NAMALWA (cell line): ENCODE measurements at regions not wholly inside any gene's neighbourhood (a gene's known extent, or its start where the extent isn't known, plus 50 kb on each side); places are given as distances from the start of the nearest gene placed in this dataset.
A peak's percentile ranks its signal among the peaks of the same experiment; 100 is the strongest.
"Not testable (repeated sequence)": the region's sequence is repeated elsewhere in the genome, so short reads cannot be mapped to it uniquely, and the experiment has no call there.

Source experiments
- DNase-seq: peaks from one replicate; pipeline ENCODE4 v3.0.0-alpha.2; 2015; ENCODE audit warnings: low spot score

DNA sequence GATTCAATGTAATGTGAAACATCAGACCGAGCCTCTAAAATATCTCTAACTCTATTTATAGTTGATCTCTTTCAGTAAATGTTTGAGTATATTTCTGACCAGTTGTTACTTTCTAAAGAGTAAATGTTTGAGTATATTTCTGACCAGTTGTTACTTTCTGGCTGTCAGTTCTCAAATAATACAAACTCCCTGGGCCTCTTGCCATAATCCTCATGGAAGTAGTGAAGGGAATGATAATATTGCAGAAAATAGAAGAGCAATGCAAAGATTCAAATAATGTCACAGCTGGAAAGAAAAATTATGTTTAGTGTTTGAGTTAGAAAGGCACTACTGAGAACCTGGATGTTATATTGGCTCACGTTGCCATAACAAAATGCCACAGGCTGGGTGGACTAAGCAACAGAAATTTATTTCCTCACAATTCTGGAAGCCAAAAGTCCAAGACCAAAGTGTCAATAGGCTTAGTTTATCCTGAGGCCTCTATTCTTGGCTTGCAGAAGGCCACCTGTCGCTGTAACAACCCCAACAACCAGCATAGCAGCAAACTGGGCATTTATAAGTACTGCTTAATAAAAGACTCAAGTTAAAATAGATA is 470.6 kb upstream of the BCHE start:
- no peak for DNase-seq

DNA sequence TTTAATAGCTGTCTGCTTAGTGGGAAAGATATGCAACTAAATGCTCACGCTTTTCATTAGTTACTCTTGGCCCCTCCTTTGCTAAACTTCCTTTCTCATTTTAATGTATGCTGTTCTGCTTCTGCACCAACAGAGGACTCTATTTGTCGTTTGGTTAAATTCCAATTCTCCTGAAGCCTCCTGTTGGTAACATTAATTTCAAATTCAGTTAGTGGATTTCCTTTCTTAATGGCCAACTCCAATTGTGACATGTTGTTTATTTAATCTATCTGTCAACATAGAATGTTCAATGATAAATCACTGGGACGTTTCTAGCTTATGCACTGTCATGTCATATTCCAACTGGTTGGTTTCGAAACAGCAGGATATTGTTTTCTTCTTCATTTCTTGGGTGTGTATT is 467.4 kb upstream of the BCHE start:
- no peak for DNase-seq

GRCh38 chr3:166303681-166304080 is 466.5 kb upstream of the BCHE start:
- no peak for DNase-seq

- no peak for DNase-seq
These were observed 465.1 kb upstream of the BCHE start for GRCh38 chr3:166302331-166302730.

GRCh38 chr3:166296179-166296783 is 459.1 kb upstream of the BCHE start:
- DNase-seq: no peak

DNA sequence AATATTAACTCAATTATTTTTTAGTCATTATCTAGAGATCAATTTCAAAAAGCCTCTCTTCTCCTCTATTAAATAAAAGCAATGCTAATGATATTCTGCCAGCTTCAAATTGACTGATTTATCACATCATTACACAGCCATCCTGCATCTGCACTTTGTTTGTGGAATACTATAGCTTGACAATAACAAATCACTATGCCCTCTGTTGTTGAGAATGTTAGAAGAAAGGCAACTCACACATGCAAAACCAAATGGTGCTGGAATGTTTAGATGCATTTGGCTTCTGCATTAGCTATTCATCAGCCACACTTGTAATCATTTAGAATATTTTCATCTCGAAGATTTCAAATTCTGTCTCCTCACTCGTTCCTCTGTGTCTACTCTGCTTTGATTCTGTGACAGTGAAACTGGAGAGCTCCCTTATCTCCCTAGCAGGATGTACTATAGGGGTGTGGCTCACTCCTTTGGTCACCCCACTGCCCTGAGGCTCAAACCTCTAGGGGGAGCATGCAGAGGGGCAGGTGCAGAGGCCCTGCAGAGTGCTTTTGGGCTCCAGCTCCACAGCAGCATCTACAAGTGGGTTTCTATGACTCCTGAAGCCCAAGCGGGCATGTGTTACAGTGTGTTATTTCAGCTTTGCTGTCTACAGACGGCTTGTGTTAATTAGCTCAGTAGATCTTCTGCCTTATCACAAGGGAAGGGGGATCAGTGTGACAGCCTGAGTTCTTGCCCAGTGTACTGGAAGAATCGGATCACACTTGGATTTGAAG is 454.1 kb upstream of the BCHE start:
- DNase-seq: peak; percentile 16

DNA sequence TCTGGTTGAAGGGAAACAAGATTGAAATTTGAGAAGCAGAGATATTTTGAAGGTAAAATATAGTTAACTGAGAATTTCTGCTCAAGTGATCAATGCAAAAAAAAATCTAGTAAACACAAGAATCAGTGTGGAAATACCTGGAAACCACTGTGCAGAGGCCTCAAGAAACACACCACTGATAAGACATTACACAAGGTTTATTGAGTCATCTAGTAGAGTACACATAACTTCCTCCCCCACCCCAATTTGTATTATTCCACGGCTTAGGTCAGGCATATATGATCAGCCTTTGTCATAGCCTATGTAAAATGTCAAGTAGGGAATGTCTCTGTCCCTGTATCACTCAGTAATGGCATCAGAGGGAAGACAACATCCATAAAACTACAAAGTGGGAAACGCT is 447.8 kb upstream of the BCHE start:
- no peak for DNase-seq

DNA sequence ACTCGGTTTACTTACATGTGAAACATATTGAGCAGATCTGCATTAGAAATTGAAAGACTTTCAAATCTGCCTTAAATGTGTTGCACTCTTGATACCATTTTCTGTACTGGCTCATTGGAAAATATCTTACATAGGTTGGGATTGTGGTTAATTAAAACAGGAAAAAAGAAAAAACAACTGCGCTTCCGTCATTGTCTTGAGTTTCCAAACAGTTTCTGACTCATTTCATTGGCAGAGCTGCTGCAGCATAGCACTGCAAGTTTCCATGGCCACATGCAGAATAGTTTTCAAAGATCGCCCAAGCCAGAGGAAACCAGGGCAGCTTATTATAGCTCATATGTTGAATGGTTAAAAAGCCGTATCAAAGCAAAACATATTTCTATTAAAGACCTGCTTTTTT is 446.6 kb upstream of the BCHE start:
- no peak for DNase-seq

DNA sequence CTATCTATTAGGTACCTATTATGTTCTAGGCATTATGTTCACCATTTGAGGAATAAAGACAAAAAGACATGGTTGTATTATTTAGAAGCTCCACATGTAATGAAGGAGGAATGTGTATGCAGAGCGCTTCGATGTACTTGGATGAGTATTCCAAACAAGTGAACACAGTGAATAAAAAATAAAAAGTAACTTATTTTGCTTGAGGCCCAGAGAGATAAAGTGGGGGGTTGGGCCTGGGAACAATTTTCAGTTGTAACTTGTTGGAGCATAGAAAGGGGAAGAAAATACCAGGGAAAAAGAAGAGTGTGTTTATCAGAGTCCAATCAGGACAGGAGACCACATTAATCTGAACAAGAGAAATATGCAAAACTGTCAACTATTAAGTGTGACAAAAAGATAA is 445.7 kb upstream of the BCHE start:
- no peak for DNase-seq

DNA sequence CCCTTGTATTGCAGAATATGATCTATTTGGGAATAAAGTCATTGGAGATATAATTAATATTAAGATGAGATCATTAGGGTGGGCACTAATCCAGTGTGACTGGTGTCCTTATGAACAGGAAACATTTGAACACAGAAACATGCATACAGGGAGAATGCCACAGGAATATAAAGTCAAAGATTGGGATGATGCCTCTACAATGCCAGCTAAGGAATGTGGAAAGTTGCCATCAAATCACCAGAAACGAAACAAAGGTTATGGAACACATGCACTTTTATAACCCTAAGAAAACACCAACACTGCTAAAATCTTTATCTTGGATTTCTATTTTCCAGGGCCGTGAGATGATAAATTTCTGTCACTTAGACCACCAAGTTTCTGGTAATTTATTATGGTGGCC is 442.4 kb upstream of the BCHE start:
- DNase-seq: no peak

GRCh38 chr3:166275024-166275390 is 437.8 kb upstream of the BCHE start:
- DNase-seq: no peak

GRCh38 chr3:166274351-166275023 is 437.3 kb upstream of the BCHE start:
- DNase-seq: no peak

- DNase-seq: no peak
These were observed 433.2 kb upstream of the BCHE start for GRCh38 chr3:166270429-166270828.

GRCh38 chr3:166265153-166265552 is 427.9 kb upstream of the BCHE start:
- no peak for DNase-seq

- DNase-seq: no peak
These were observed 426.2 kb upstream of the BCHE start for GRCh38 chr3:166263460-166263859.

- not testable (repeated sequence) for DNase-seq
These were observed 421.1 kb upstream of the BCHE start for GRCh38 chr3:166258293-166258850.

GRCh38 chr3:166257715-166258114 is 420.5 kb upstream of the BCHE start:
- no peak for DNase-seq

GRCh38 chr3:166248784-166249183 is 411.6 kb upstream of the BCHE start:
- DNase-seq: no peak

DNA sequence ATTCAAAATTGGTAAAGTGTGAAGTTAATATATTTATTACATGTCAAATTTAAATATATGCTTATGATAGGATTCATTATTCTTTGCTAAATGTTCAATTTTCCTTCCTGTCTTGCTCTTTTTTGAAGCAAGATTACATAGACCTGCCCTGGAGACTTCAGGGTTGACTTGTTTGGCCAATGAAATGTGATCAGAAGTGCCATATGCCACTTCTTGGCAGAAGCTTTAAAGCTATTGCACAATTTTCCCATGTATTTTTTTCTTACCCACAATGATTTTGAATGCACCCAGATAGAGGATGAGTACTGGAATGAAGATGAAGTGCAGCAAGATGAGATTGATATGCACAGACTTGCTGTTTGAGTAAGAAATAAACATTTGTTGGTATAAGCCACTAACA is 406.3 kb upstream of the BCHE start:
- no peak for DNase-seq

GRCh38 chr3:166223120-166223519 is 385.9 kb upstream of the BCHE start:
- no peak for DNase-seq

GRCh38 chr3:166211451-166211850 is 374.2 kb upstream of the BCHE start:
- no peak for DNase-seq

DNA sequence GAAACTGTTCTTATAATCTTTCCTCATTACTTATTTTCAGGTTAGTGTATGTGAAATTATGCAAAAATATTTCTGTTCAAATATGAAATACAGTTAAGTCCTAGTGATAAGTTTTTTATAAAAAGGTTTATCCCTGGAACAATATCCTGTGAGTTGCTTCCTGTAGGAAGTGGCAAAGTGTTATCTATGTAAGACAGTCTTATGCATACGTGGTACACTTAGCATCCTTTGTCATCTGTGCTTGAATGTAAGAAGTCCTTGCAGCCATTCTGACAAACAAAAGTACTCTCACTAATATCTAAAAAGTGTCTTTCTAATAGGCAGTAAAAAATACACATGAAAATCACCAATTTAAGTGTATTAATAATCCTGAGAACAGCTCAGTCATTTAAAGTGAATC is 372.5 kb upstream of the BCHE start:
- no peak for DNase-seq

DNA sequence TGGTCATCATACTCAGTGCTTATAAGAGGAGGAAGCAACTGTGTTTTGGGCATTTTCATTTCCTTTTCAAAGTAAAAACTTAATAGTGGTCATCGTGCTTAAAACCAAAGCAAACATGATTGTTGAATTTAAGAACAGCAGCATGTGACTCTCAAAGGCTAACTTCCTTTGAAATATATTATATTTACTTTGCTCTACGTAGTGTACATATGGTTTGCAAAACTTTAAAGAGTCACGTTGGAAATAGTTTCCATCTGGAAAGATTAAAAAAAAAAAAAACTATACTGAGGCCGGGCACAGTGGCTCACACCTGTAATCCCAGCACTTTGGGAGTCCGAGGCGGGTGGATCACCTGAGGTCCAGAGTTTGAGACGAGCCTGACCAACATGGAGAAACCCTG is 367.9 kb upstream of the BCHE start:
- DNase-seq: no peak
